ENCODE measurements at regions not wholly inside any gene's neighbourhood (a gene's known extent, or its start where the extent isn't known, plus 50 kb on each side); places are given as distances from the start of the nearest gene placed in this dataset.

DNA sequence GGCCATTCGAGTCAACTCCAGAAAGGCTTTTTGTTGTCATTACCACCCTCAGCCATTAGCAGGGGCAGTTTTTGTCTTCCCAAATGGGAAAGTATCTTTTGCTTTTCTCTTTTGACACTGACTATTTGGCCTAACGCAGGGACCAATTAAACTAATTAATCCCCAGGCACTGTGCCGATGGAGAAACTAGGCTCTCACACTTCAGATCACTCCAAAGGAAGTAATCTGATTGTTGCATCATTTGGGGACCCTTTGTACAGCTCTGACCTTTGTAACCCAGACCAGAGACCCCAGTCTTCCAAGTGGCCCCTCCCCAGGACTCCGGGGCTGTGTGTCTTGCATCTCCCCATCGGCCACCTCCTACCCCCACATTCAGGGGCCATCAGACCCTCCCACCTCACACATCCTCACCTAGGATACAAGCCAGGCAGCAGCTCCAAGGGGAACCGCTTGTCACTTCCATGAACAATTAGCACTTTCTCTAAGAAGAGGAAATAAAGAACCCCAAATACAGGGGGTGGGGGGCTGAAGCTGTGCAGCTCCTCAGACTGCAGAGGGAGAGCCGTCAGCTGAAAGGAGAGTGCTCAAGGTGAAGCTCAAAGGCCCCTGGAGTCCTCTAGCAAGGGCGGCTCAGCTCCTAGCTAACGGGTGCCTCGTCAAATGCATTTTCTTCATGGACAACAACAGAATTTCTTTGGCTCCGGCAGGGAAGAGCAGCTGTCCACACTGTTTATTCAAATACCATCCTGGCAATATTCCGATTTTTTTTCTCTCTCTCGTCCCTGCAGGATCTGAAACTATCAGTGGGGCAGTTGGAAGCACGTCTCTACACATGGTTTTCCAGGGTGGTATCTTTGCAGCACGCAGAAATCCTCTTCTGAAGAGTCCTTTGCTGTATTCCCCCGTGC is 64.3 kb upstream of the DIO3 start:
- H3K9me3 Mint-ChIP-seq: no peaks in the 10 kb centered on the region
- no peak overlapping the region for H3K4me3 Mint-ChIP-seq
- peaks cover 57% of the 10 kb centered on the region for H3K27me3 Mint-ChIP-seq
- CTCF ChIA-PET: no interaction called here
- peak; percentile 3 for DNase-seq
- H3K27ac Mint-ChIP-seq: no peak overlapping the region
- no peaks in the 10 kb centered on the region for H3K36me3 Mint-ChIP-seq
- H3K4me1 Mint-ChIP-seq: no peaks in the 10 kb centered on the region

DNA sequence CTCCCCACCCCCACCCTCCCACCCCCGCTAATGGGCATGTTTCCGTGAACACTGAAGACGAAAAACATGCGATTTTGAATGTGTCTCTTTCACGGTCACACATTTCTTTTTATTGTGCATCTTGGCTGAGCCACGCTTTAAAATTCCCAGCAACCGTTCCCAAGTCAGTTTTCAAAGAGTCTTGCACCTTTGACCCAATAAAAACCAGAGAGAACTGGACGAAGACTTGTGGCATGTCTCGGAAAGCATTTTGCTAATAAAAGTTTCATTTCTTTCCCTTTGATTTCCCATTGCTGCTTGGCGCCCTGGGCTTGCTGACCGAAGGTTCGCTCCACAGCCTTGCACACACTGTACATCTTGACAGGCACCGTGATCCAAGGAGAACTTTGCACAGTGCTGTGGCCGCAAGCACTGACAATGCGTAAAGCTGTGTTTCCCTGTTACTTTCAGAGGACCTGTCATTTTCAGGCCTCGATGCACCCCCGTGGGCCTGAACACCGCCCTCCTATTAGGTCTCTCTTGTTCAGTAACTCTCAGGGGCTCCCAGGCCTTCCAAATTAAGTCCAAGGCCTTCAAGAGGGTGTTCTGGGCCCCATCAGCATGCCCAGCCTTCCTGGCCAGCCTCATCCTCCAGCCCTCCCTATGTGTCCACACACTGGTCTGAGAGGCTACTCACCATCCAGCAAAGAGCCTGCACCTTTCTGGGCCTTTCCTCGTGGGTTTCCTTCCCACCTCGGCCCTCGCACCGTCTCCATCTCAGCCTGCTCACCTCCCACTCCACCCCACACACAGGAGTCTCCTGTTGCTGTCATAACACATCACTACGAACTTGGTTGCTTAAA is 63.4 kb upstream of the DIO3 start:
- no peaks in the 10 kb centered on the region for H3K4me1 Mint-ChIP-seq
- H3K4me3 Mint-ChIP-seq: no peak overlapping the region
- H3K36me3 Mint-ChIP-seq: no peaks in the 10 kb centered on the region
- DNase-seq: peak; percentile 9
- peaks cover 58% of the 10 kb centered on the region for H3K27me3 Mint-ChIP-seq
- H3K27ac Mint-ChIP-seq: no peak overlapping the region
- CTCF ChIA-PET: no interaction called here
- no peaks in the 10 kb centered on the region for H3K9me3 Mint-ChIP-seq

DNA sequence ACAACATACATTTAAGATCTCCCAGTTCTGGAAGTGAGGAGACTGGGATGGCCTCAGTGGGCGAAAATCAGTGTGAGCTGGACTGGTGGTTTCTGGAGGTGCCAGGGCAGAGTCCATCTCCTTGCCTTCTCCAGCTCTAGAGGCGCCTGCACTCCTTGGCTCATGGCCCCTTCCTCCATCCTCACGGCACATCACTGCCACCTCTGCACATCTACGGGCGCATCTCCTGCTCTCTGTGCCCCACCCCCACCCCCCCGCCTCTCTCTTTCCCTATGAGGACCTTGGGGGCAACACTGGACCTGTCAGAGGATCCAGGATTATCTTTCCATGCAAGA is 62.8 kb upstream of the DIO3 start:
- Mint-ChIP-seq H3K27me3 (peaks cover 58% of the 10 kb centered on the region), H3K4me1 (no peaks in the 10 kb centered on the region), H3K9me3 (no peaks in the 10 kb centered on the region), H3K4me3 (no peak overlapping the region), H3K36me3 (no peaks in the 10 kb centered on the region), H3K27ac (no peak overlapping the region)
- peak; percentile 12 for DNase-seq
- CTCF ChIA-PET: no interaction called here

DNA sequence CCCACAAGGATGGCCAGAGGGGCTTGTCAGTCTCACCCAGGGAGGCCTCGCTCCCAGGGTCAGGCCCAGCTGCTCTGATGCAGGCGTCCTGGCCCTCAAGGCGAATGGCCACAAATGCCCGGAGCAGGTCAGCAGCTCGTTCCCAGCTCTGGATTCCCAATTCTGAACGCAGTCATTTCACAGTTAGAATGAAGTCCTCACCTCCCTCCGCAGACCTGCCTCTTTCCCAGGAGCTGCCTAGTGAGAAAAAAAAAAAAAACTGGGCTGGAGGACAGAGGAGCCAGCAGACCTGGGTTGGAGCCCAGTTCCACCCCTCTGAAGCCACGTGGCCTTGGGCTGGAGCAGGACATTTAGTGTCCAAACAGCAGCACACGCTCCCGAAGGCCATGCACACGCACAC is 62.2 kb upstream of the DIO3 start:
- Mint-ChIP-seq H3K4me1 (no peaks in the 10 kb centered on the region), H3K4me3 (no peak overlapping the region), H3K36me3 (no peaks in the 10 kb centered on the region), H3K9me3 (no peaks in the 10 kb centered on the region), H3K27me3 (peaks cover 58% of the 10 kb centered on the region), H3K27ac (no peak overlapping the region)
- CTCF ChIA-PET: no interaction called here
- DNase-seq: peak; percentile 6

DNA sequence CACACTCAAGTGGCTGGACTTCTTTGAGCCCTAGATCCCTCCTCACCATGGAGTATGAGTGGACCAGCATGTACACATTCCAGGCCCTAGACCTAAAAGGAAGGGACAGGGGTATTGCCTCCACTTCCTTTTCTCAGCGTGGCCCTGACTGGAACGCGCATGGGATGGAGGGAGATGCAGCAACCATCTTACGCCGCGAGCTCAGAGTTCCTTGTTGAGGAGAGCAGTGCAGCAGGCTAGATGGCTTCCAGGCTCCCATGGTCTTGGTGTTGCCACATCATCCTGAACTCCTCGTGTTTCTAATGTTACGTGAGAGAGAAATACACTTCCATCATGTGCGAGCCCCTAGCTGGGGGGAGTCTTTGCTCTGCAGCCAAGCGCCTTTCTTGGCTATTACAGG is 61.8 kb upstream of the DIO3 start:
- CTCF ChIA-PET: no interaction called here
- DNase-seq: peak; percentile 8
- H3K9me3 Mint-ChIP-seq: no peaks in the 10 kb centered on the region
- H3K4me3 Mint-ChIP-seq: no peak overlapping the region
- no peak overlapping the region for H3K27ac Mint-ChIP-seq
- H3K27me3 Mint-ChIP-seq: peaks cover 58% of the 10 kb centered on the region
- no peaks in the 10 kb centered on the region for H3K4me1 Mint-ChIP-seq
- no peaks in the 10 kb centered on the region for H3K36me3 Mint-ChIP-seq

DNA sequence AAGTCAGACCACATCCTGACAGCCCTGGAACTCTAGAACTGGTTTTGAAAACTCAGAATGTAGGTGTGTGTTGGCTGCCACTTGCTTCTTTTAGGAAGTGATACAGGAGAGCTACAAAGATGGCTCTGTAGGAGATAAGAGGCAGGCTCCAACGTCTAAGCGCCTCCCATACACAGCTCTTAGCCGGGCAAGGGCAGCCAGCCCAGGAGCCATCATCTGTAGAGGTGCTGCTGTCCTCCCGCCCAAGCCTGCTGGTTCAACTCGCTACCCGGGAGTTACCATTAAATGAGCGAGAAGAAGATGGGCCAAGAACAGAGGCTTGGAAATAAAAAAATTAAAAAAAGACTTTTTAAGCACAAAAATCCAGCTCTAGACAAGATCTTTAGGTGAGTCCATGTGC is 61.2 kb upstream of the DIO3 start:
- no peaks in the 10 kb centered on the region for H3K36me3 Mint-ChIP-seq
- H3K9me3 Mint-ChIP-seq: no peaks in the 10 kb centered on the region
- H3K27ac Mint-ChIP-seq: no peak overlapping the region
- no peak overlapping the region for H3K4me3 Mint-ChIP-seq
- H3K27me3 Mint-ChIP-seq: peaks cover 54% of the 10 kb centered on the region
- CTCF ChIA-PET: interaction anchor here (1.3 kb wide), 1 partner anchor 17 kb away, joined by 3 read pairs; no protein-coding TSS in a partner anchor
- DNase-seq: no peak
- H3K4me1 Mint-ChIP-seq: no peaks in the 10 kb centered on the region

DNA sequence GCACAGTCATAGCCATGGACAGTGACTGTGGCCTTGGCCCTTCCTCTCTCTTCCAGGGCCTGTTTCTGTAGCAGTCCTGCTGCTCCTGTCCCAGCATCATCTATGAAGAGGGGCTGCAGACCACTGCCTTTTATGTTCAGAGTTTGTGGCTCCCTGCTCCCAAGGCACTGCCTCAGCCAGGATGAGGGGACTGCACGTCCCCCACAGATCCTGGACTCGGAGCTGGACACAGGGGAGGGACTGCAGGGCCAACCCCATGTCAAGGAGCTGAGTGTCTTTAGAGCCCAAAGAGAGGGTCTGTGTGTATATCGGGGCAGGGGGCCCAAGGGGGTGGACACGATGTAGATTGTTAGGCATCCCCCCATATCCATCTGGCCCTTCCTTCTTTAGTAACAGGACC is 60.6 kb upstream of the DIO3 start:
- Mint-ChIP-seq H3K27me3 (peaks cover 50% of the 10 kb centered on the region), H3K4me3 (no peak overlapping the region), H3K9me3 (no peaks in the 10 kb centered on the region), H3K27ac (no peak overlapping the region), H3K36me3 (no peaks in the 10 kb centered on the region), H3K4me1 (no peaks in the 10 kb centered on the region)
- CTCF ChIA-PET: interaction anchor here (1.3 kb wide), 1 partner anchor 17 kb away, joined by 3 read pairs; no protein-coding TSS in a partner anchor
- DNase-seq: peak; percentile 8

DNA sequence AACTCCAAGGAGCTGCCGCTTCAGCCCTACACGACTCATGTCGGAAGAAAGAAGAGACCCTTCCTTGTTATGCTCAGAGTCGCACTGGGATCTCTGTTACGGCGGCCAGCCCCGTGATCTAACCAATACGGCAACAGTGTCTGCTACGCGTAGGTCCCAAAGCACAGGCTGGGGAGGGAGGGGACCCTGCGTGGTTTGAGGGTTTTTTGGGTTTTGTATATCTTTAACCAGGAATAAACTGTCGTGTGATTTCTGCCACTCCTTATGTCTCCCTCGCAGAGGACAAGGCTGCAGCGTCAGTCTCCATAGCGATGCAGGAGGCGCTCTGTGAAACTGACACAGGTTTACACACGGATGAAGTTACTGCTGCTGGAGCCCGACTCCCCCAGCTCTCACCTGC is 60.0 kb upstream of the DIO3 start:
- Mint-ChIP-seq H3K4me1 (no peaks in the 10 kb centered on the region), H3K4me3 (no peak overlapping the region), H3K27me3 (peaks cover 45% of the 10 kb centered on the region), H3K9me3 (no peaks in the 10 kb centered on the region), H3K27ac (no peak overlapping the region), H3K36me3 (no peaks in the 10 kb centered on the region)
- CTCF ChIA-PET: no interaction called here
- DNase-seq: peak; percentile 14

DNA sequence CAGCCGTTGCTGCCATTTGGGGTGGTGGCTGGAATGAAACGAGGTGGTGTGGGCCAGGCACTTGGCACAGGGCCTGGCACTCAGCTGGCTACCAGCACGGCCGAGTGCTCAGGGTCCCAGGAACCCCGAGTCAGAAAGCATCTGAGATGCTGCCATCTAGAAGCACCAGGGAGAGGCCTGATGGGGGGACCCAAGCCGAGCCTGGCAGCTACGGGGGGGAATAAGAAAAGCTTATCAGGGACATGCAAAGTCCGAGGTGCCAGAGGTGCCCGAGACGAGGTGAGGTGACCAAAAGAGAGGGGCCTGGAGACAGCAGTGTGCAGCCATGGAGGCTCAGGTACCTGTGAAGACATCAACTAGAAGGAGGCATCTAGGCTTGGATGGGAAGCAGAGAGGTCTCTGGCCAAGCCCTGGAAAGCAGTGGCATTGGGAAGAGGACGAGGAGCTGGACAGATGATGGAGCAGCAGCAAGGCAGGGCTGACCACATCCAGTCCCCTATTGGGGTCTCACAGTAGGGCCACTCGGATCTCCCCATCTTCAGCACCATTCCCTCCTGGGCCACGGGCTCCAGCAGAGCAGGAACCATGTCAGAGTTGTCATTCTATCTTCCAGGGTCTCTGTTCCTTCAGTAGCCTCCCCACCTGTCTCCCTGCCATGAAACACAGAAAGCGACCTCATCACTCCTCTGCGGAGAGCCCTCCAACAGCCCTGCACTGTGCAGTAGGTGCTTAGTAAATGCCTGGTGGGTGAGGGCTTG is 59.3 kb upstream of the DIO3 start:
- peaks cover 40% of the 10 kb centered on the region for H3K27me3 Mint-ChIP-seq
- no peaks in the 10 kb centered on the region for H3K4me1 Mint-ChIP-seq
- CTCF ChIA-PET: no interaction called here
- no peak overlapping the region for H3K27ac Mint-ChIP-seq
- no peaks in the 10 kb centered on the region for H3K9me3 Mint-ChIP-seq
- peak; percentile 10 for DNase-seq
- no peak overlapping the region for H3K4me3 Mint-ChIP-seq
- H3K36me3 Mint-ChIP-seq: no peaks in the 10 kb centered on the region

DNA sequence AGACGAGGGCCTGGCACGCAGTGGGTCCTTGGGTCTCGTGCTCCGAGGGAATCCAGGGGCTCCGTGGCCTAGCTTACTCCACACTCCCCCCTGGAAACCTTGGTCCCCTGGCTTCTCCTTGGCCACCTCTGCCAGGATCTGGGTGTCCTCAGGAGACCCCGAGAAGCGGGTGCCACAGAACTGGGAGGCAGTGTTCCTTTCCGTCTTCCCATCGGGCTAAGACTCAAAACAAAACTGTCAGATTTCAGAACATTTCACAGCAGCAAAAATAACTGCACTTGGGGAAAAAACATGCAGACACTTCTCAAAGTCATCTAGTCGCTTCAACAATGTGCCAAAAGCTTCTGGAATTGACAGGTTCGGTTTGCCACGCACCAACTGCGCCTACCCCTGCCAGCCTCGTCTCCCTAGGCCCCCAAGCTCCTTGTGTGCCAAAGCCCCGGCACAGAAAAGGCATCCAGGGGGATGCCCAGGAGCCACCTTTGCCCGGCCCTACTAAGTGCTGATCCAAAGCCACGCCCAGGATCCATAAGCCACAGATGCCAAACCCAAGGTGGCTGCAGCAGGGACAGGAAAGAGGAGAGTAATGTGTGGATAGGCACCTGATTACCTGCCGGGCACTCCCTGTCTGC is 58.4 kb upstream of the DIO3 start:
- Mint-ChIP-seq H3K4me3 (no peak overlapping the region), H3K36me3 (no peaks in the 10 kb centered on the region), H3K4me1 (no peaks in the 10 kb centered on the region), H3K27me3 (peaks cover 33% of the 10 kb centered on the region), H3K27ac (no peak overlapping the region), H3K9me3 (no peaks in the 10 kb centered on the region)
- CTCF ChIA-PET: no interaction called here
- DNase-seq: no peak

DNA sequence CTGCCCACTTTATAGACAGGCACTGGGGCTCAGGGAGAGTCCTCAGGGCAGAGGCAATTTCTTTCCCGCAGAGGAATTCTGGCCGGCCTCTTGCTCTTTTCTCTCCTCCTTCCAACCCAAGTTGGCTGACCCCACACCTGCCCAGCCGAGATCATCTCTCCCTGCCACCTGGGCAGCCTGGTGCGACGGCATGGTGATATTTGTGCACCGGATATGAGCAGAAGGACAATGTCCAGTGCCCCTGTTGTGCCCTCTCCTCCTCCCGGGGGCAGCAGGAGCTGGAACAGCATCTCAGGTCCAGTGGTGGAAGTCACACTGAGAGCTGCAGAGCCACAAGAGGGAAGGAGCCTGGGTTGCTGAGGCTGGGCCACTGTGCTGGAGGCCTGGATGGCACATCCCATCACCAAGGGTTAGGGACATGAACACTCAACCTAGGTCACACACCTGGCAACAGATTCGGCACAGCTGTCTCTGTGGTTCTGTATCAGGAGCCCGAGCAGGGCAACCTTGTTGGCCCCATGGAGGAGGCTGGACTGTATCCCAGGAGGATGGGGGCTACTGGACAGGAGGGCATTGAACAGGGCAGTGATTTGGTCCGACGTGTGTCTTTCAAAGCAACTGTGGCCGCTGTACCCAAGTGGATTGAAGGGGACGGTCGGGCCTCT is 57.7 kb upstream of the DIO3 start:
- Mint-ChIP-seq H3K4me3 (no peak overlapping the region), H3K27ac (no peak overlapping the region), H3K27me3 (peaks cover 26% of the 10 kb centered on the region), H3K9me3 (no peaks in the 10 kb centered on the region), H3K36me3 (no peaks in the 10 kb centered on the region), H3K4me1 (no peaks in the 10 kb centered on the region)
- CTCF ChIA-PET: no interaction called here
- DNase-seq: no peak

DNA sequence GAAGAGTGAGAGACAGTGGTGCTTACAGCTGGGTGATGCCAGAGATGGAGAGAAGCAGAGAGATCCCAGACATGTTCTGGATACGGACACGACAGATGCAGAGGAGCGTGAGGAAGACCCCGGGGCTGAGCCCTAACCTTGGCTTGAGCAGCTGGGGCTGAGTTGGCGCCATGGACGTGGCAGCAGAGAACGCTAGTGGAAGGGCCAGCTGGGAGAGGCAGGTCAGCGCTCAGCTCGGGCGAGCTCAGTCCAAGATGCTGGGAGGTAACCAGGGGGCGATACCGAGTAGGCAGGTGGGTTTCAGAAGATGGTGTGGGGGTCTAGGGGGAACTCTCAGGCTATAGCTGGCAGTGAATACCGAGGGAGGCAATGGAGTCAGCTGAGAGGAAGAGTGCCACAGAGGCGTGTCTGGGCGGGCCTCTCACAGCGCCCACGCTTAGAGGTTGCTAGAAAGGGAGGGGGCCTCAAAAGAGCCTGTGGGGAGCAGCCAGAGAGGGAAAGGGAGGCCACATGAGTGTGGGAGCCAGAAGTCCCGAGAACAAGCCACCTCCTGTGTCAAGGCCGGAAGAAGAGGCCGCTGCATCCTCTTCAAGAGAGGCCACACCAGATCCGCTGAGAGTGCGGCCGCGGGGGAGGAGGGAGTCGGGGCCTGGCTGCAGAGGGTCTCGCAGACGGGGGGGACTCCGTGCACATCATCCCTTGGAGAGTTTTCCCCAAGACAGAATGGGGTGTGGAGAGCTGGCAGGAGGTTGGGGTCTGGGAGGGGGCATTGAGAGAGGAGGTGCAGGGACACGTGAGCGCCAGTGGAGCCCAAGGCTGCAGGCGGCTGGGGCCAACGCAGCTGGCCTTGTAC is 57.0 kb upstream of the DIO3 start:
- H3K4me1 Mint-ChIP-seq: no peaks in the 10 kb centered on the region
- H3K9me3 Mint-ChIP-seq: no peaks in the 10 kb centered on the region
- no peak overlapping the region for H3K4me3 Mint-ChIP-seq
- no peaks in the 10 kb centered on the region for H3K36me3 Mint-ChIP-seq
- H3K27me3 Mint-ChIP-seq: peaks cover 20% of the 10 kb centered on the region
- H3K27ac Mint-ChIP-seq: no peak overlapping the region
- CTCF ChIA-PET: no interaction called here
- DNase-seq: peak; percentile 19
